HG03521 (cell line): ENCODE measurements at regions not wholly inside any gene's neighbourhood (a gene's known extent, or its start where the extent isn't known, plus 50 kb on each side); places are given as distances from the start of the nearest gene placed in this dataset.
"Not testable (repeated sequence)": the region's sequence is repeated elsewhere in the genome, so short reads cannot be mapped to it uniquely, and the experiment has no call there.

Experiments
- ATAC-seq: cut with Tn5 transposase; IDR thresholded peaks from one replicate; pipeline ENCODE4 v1.9.1; 2021; ENCODE audit warnings: mild to moderate bottlenecking, moderate library complexity; ENCODE audit not compliant: unreplicated experiment

GRCh38 chr6:93183531-93183972 lies 235.8 kb downstream of the EPHA7 start:
- no peak for ATAC-seq

- no peak for ATAC-seq
Measured at GRCh38 chr6:93182938-93183479, 236.3 kb downstream of the EPHA7 start.

- no peak for ATAC-seq
Measured at GRCh38 chr6:93177918-93178317, 241.4 kb downstream of the EPHA7 start.

- ATAC-seq, result no peak
Measured at GRCh38 chr6:93177438-93177837, 241.9 kb downstream of the EPHA7 start.

GRCh38 chr6:93176070-93176469 lies 243.3 kb downstream of the EPHA7 start:
- no peak for ATAC-seq

GRCh38 chr6:93173573-93173972 lies 245.8 kb downstream of the EPHA7 start:
- not testable (repeated sequence) for ATAC-seq

GRCh38 chr6:93165850-93166430 lies 253.4 kb downstream of the EPHA7 start:
- no peak for ATAC-seq

- no peak for ATAC-seq
Measured at GRCh38 chr6:93164781-93165180, 254.6 kb downstream of the EPHA7 start.

- ATAC-seq, result no peak
Measured at GRCh38 chr6:93163146-93163545, 256.2 kb downstream of the EPHA7 start.

- no peak for ATAC-seq
Measured at GRCh38 chr6:93139408-93140081, 279.8 kb downstream of the EPHA7 start.

- no peak for ATAC-seq
Measured at GRCh38 chr6:93136111-93136510, 283.2 kb downstream of the EPHA7 start.

GRCh38 chr6:93124006-93124632 lies 295.2 kb downstream of the EPHA7 start:
- no peak for ATAC-seq

- ATAC-seq, result no peak
Measured at GRCh38 chr6:93123585-93123984, 295.8 kb downstream of the EPHA7 start.

GRCh38 chr6:93120154-93120742 lies 299.1 kb downstream of the EPHA7 start:
- no peak for ATAC-seq

- ATAC-seq, result no peak
Measured at GRCh38 chr6:93105907-93106306, 313.5 kb downstream of the EPHA7 start.

GRCh38 chr6:93105017-93105416 lies 314.3 kb downstream of the EPHA7 start:
- ATAC-seq, result no peak

- ATAC-seq, result no peak
Measured at GRCh38 chr6:93104195-93104817, 315.1 kb downstream of the EPHA7 start.

GRCh38 chr6:93088621-93089501 lies 330.5 kb downstream of the EPHA7 start:
- ATAC-seq, result no peak

GRCh38 chr6:93087606-93088005 lies 331.8 kb downstream of the EPHA7 start:
- no peak for ATAC-seq

GRCh38 chr6:93086351-93086750 lies 333.0 kb downstream of the EPHA7 start:
- no peak for ATAC-seq
